ENCODE measurements at regions not wholly inside any gene's neighbourhood (a gene's known extent, or its start where the extent isn't known, plus 50 kb on each side); places are given as distances from the start of the nearest gene placed in this dataset.

- DNase-seq = no peak
These were observed 348.7 kb upstream of the NR5A2 start for GRCh38 chr1:199678771-199679170.

- no peak for DNase-seq
These were observed 345.4 kb upstream of the NR5A2 start for GRCh38 chr1:199682081-199682480.

- DNase-seq = no peak
These were observed 342.7 kb upstream of the NR5A2 start for GRCh38 chr1:199684686-199685273.

- DNase-seq = no peak
These were observed 342.1 kb upstream of the NR5A2 start for GRCh38 chr1:199685369-199685768.

- no peak for DNase-seq
These were observed 340.2 kb upstream of the NR5A2 start for GRCh38 chr1:199687321-199687720.

- no peak for DNase-seq
These were observed 339.3 kb upstream of the NR5A2 start for GRCh38 chr1:199688133-199688676.

GRCh38 chr1:199688774-199689173 lies 338.7 kb upstream of the NR5A2 start:
- DNase-seq = no peak

- no peak for DNase-seq
These were observed 337.0 kb upstream of the NR5A2 start for GRCh38 chr1:199690496-199690895.

GRCh38 chr1:199691540-199691939 lies 336.0 kb upstream of the NR5A2 start:
- no peak for DNase-seq

- DNase-seq = no peak
These were observed 333.8 kb upstream of the NR5A2 start for GRCh38 chr1:199693724-199694123.

- DNase-seq = no peak
These were observed 331.3 kb upstream of the NR5A2 start for GRCh38 chr1:199696225-199696624.

GRCh38 chr1:199698222-199698621 lies 329.3 kb upstream of the NR5A2 start:
- no peak for DNase-seq

GRCh38 chr1:199700551-199700950 lies 327.0 kb upstream of the NR5A2 start:
- no peak for DNase-seq

GRCh38 chr1:199701726-199702125 lies 325.8 kb upstream of the NR5A2 start:
- no peak for DNase-seq

GRCh38 chr1:199704231-199704630 lies 323.3 kb upstream of the NR5A2 start:
- no peak for DNase-seq

GRCh38 chr1:199705825-199706224 lies 321.7 kb upstream of the NR5A2 start:
- no peak for DNase-seq

- DNase-seq = no peak
These were observed 320.5 kb upstream of the NR5A2 start for GRCh38 chr1:199706826-199707606.

- DNase-seq = no peak
These were observed 316.5 kb upstream of the NR5A2 start for GRCh38 chr1:199710974-199711373.

GRCh38 chr1:199716729-199717128 lies 310.8 kb upstream of the NR5A2 start:
- DNase-seq = no peak

- DNase-seq = no peak
These were observed 308.2 kb upstream of the NR5A2 start for GRCh38 chr1:199719156-199719842.

GRCh38 chr1:199720496-199720895 lies 307.0 kb upstream of the NR5A2 start:
- DNase-seq = no peak

- DNase-seq = no peak
These were observed 306.5 kb upstream of the NR5A2 start for GRCh38 chr1:199721001-199721400.

- DNase-seq = no peak
These were observed 304.1 kb upstream of the NR5A2 start for GRCh38 chr1:199723250-199723956.
